H54 (cell line): ENCODE measurements at regions not wholly inside any gene's neighbourhood (a gene's known extent, or its start where the extent isn't known, plus 50 kb on each side); places are given as distances from the start of the nearest gene placed in this dataset.

Experiments used
- DNase-seq: peaks from one replicate; pipeline ENCODE4 v3.0.0; 2011; ENCODE audit warnings: low spot score, mixed read lengths; ENCODE audit not compliant: insufficient read length
- FAIRE-seq: peaks from 3 replicates; lab custom pipeline; 2011; peaks lifted over from hg19 to GRCh38; lab: Jason Lieb, UNC
- POLR2A ChIP-seq: IDR thresholded peaks from 2 replicates; pipeline ENCODE4 v1.6.1; 2011; ENCODE audit warnings: low read depth, mild to moderate bottlenecking, low read length

GRCh38 chr10:33392706-33393105 lies 58.2 kb upstream of the NRP1 start:
- DNase-seq (no peak), FAIRE-seq (no peak)
- TF ChIP-seq POLR2A, result no peak

- no peak for TF ChIP-seq POLR2A
- no peak for FAIRE-seq
- DNase-seq, result no peak
These were observed 57.4 kb upstream of the NRP1 start for GRCh38 chr10:33391611-33392465.

GRCh38 chr10:33390046-33390445 lies 55.6 kb upstream of the NRP1 start:
- no peak for FAIRE-seq
- DNase-seq, result no peak
- TF ChIP-seq POLR2A, result no peak

GRCh38 chr10:33388785-33389184 lies 54.3 kb upstream of the NRP1 start:
- FAIRE-seq (no peak), DNase-seq (no peak)
- TF ChIP-seq POLR2A, result no peak

GRCh38 chr10:33388382-33388781 lies 53.9 kb upstream of the NRP1 start:
- DNase-seq (no peak), FAIRE-seq (no peak)
- no peak for TF ChIP-seq POLR2A

- no peak for TF ChIP-seq POLR2A
- no peak for FAIRE-seq
- no peak for DNase-seq
These were observed 53.3 kb upstream of the NRP1 start for GRCh38 chr10:33387720-33388119.

GRCh38 chr10:33386926-33387325 lies 52.5 kb upstream of the NRP1 start:
- FAIRE-seq (no peak), DNase-seq (no peak)
- no peak for TF ChIP-seq POLR2A

GRCh38 chr10:33385686-33386085 lies 51.2 kb upstream of the NRP1 start:
- TF ChIP-seq POLR2A, result no peak
- no peak for FAIRE-seq
- DNase-seq, result no peak

- TF ChIP-seq POLR2A, result no peak
- no peak for FAIRE-seq
- DNase-seq, result no peak
These were observed 50.5 kb upstream of the NRP1 start for GRCh38 chr10:33385015-33385414.
